Psoas muscle (tissue), 7 donors: ENCODE measurements at regions not wholly inside any gene's neighbourhood (a gene's known extent, or its start where the extent isn't known, plus 50 kb on each side); places are given as distances from the start of the nearest gene placed in this dataset.

ENCODE experiments used
- ATAC-seq, 4 donors: fragments of 200-7000 bp; cut with Tn5 transposase; one replicate each; pipeline ENCODE4 v1.9.1; 2020; ENCODE audit warnings: moderate library complexity in 3 of 4, mild to moderate bottlenecking in 2 of 4
- DNase-seq, 2 donors: peaks; one replicate each; pipeline ENCODE4 v3.0.0-alpha.2; 2020
- H3K27ac ChIP-seq: fragments of 200-600 bp; one replicate; pipeline ENCODE4 v1.8.0; 2022
- H3K27me3 ChIP-seq, 3 donors: fragments of 200-600 bp in 1 of 3; one replicate each; pipeline versions ENCODE4 v1.6.1 to v1.8.0; 2013 to 2022; ENCODE audit warnings: low read length in 2 of 3, mild to moderate bottlenecking in 2 of 3, moderate library complexity in 1 of 3; ENCODE audit not compliant: insufficient read depth in 3 of 3
- H3K36me3 ChIP-seq, 2 donors: fragments of 200-600 bp in 1 of 2; one replicate each; pipeline versions ENCODE4 v1.6.1 to v1.8.0; 2013 to 2022; ENCODE audit warnings: low read depth in 1 of 2, mild to moderate bottlenecking in 1 of 2, moderate library complexity in 1 of 2; ENCODE audit not compliant: insufficient read depth in 1 of 2
- H3K4me1 ChIP-seq: fragments of 200-600 bp; one replicate; pipeline ENCODE4 v1.8.0; 2022
- H3K4me3 ChIP-seq: fragments of 200-600 bp; one replicate; pipeline ENCODE4 v1.8.0; 2022; ENCODE audit warnings: mild to moderate bottlenecking
- H3K9me3 ChIP-seq: fragments of 200-600 bp; one replicate; pipeline ENCODE4 v1.8.0; 2022
- WGBS, 3 donors: extraction: QIAGEN DNeasy Blood & Tissue Kit; methylation state at CpG; one replicate each; pipeline versions ENCODE4 v1.1.6 to v1.1.7; 2013; 5-methylcytosine and 5-hydroxymethylcytosine counted together
- intact Hi-C, 2 donors: fragments of 100-400 bp; cut with DNase I; formaldehyde crosslinking; loops; one replicate each; pipeline versions ENCODE4 v1.11.0 to v1.14.2; 2022
- TF ChIP-seq, protein P1 (sequence below): fragments of 200-600 bp; IDR thresholded peaks from one replicate; pipeline ENCODE4 v1.8.0; 2022; ENCODE audit warnings: antibody characterized with exemption
- donor health status: healthy with polysubstance abuse.
- donor health status: DM: no; HTN: no; CAD: no; lungs with moderate emphysema.
- donor health status: Bipolar disorder and iron deficiency.
- donor health status: healthy.
- donor health status: DM: yes; HTN: yes; CAD: no.
- donor health status: DM: no; HTN: no; CAD: no.
- donor health status: DM: yes; HTN: yes; CAD: no.

DNA sequence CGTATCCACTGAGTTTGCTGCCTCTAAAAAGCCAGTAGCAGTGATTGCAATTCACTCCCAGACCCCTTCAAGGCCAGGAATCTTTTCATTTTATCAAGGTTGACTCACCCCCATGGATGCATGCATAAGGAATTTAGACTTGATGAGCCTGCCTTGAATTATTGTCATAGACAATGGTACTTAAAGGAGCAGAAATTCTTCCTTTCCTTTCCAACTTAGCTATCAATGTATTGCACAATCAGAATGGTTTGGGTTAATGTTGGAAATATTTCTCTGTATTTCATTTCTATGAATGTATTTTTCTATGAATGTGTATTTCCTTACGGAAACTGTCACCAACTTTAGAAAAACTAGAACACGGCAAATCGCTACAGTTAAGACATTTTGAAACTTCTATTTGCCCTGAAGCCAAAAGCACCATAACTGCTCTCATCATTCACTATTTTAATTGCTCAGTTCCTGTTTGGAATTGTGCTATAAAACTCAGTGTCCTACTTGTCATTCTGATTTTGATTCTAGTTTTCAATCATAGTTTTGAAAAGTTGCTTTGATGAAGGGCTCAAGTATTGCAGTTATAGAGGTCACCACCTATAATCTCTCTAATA is 355.7 kb upstream of the AKR1E2 start:
- Histone ChIP-seq H3K27me3 (no peaks in the 10 kb centered on the region), H3K27ac (no peak overlapping the region), H3K9me3 (no peaks in the 10 kb centered on the region), H3K4me3 (no peak overlapping the region), H3K4me1 (no peaks in the 10 kb centered on the region), H3K36me3 (no peaks in the 10 kb centered on the region)
- 90 to 92% (median 92%) methylated on average over 4 of the region's 4 CpGs for WGBS, 3 donors
- TF ChIP-seq, protein P1, sequence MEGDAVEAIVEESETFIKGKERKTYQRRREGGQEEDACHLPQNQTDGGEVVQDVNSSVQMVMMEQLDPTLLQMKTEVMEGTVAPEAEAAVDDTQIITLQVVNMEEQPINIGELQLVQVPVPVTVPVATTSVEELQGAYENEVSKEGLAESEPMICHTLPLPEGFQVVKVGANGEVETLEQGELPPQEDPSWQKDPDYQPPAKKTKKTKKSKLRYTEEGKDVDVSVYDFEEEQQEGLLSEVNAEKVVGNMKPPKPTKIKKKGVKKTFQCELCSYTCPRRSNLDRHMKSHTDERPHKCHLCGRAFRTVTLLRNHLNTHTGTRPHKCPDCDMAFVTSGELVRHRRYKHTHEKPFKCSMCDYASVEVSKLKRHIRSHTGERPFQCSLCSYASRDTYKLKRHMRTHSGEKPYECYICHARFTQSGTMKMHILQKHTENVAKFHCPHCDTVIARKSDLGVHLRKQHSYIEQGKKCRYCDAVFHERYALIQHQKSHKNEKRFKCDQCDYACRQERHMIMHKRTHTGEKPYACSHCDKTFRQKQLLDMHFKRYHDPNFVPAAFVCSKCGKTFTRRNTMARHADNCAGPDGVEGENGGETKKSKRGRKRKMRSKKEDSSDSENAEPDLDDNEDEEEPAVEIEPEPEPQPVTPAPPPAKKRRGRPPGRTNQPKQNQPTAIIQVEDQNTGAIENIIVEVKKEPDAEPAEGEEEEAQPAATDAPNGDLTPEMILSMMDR = no peak
- intact Hi-C loops = no loop called here
- ATAC-seq (no peak), DNase-seq (no peak)

- TF ChIP-seq, protein P1 = no peak
- 35 to 56% (median 51%) methylated on average over 1 of the region's 1 CpG for WGBS, 3 donors
Measured at GRCh38 chr10:4467481-4467880, 358.5 kb upstream of the AKR1E2 start.

GRCh38 chr10:4460267-4460666 is 365.7 kb upstream of the AKR1E2 start:
- Histone ChIP-seq H3K9me3 (no peaks in the 10 kb centered on the region), H3K27me3 (no peaks in the 10 kb centered on the region), H3K4me3 (no peak overlapping the region), H3K36me3 (no peaks in the 10 kb centered on the region), H3K4me1 (no peaks in the 10 kb centered on the region), H3K27ac (no peak overlapping the region)
- intact Hi-C loops = no loop called here
- DNase-seq (no peak), ATAC-seq (no peak)
- TF ChIP-seq, protein P1 = no peak

More at GRCh38 chr10:4467481-4467880, 358.5 kb upstream of the AKR1E2 start:
- no peak overlapping the region for H3K27ac ChIP-seq
- DNase-seq (no peak), ATAC-seq (no peak)
- H3K27me3 ChIP-seq = no peaks in the 10 kb centered on the region
- intact Hi-C loops = no loop called here
- no peaks in the 10 kb centered on the region for H3K4me1 ChIP-seq
- H3K36me3 ChIP-seq = no peaks in the 10 kb centered on the region
- H3K4me3 ChIP-seq = no peak overlapping the region
- H3K9me3 ChIP-seq = no peaks in the 10 kb centered on the region

- Histone ChIP-seq H3K27me3 (no peaks in the 10 kb centered on the region), H3K27ac (no peak overlapping the region), H3K9me3 (no peaks in the 10 kb centered on the region), H3K36me3 (no peaks in the 10 kb centered on the region), H3K4me1 (no peaks in the 10 kb centered on the region), H3K4me3 (no peak overlapping the region)
- 86 to 91% (median 89%) methylated on average over 5 of the region's 5 CpGs for WGBS, 3 donors
- TF ChIP-seq, protein P1 = no peak
- intact Hi-C loops = no loop called here
- no peak for DNase-seq
- ATAC-seq = no peak
Measured at GRCh38 chr10:4459531-4459930, 366.5 kb upstream of the AKR1E2 start.

- intact Hi-C loops = no loop called here
Measured at GRCh38 chr10:4457597-4457996, 368.4 kb upstream of the AKR1E2 start.

More at GRCh38 chr10:4457597-4457996, 368.4 kb upstream of the AKR1E2 start:
- DNase-seq (no peak), ATAC-seq (no peak)
- Histone ChIP-seq H3K4me3 (no peak overlapping the region), H3K9me3 (no peaks in the 10 kb centered on the region), H3K36me3 (no peaks in the 10 kb centered on the region), H3K27me3 (no peaks in the 10 kb centered on the region), H3K27ac (no peak overlapping the region), H3K4me1 (no peaks in the 10 kb centered on the region)
- 93 to 96% (median 94%) methylated on average over 14 of the region's 14 CpGs for WGBS, 3 donors
- TF ChIP-seq, protein P1 = no peak
